SIG-M5 (cell line): ENCODE measurements at regions not wholly inside any gene's neighbourhood (a gene's known extent, or its start where the extent isn't known, plus 50 kb on each side); places are given as distances from the start of the nearest gene placed in this dataset.
"Not testable (repeated sequence)": the region's sequence is repeated elsewhere in the genome, so short reads cannot be mapped to it uniquely, and the experiment has no call there.

Experiments used
- DNase-seq: peaks from one replicate; lab custom pipeline; 2025; lab: John Stamatoyannopoulos, UW

DNA sequence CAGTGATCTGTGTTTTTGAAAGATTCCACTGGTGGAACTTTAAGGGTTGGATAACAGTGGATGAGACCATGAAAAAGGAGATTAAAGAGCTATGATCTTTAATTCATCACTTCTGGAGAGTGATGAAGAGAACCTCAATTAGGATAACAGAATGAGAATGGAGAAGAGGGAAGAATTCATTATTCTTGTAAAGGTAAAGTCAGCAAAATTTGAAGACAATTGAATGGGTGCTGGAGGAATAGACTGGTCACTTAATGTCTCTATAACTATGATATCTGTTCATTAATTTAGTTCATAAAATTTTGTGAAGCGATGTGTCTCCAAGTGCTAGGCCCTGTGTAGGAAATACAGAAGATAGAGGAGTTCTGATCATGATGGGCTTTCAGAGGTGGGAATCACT lies 1013.2 kb upstream of the FANCL start:
- DNase-seq, result no peak

GRCh38 chr2:59250307-59250677 lies 1009.2 kb upstream of the FANCL start:
- no peak for DNase-seq

DNA sequence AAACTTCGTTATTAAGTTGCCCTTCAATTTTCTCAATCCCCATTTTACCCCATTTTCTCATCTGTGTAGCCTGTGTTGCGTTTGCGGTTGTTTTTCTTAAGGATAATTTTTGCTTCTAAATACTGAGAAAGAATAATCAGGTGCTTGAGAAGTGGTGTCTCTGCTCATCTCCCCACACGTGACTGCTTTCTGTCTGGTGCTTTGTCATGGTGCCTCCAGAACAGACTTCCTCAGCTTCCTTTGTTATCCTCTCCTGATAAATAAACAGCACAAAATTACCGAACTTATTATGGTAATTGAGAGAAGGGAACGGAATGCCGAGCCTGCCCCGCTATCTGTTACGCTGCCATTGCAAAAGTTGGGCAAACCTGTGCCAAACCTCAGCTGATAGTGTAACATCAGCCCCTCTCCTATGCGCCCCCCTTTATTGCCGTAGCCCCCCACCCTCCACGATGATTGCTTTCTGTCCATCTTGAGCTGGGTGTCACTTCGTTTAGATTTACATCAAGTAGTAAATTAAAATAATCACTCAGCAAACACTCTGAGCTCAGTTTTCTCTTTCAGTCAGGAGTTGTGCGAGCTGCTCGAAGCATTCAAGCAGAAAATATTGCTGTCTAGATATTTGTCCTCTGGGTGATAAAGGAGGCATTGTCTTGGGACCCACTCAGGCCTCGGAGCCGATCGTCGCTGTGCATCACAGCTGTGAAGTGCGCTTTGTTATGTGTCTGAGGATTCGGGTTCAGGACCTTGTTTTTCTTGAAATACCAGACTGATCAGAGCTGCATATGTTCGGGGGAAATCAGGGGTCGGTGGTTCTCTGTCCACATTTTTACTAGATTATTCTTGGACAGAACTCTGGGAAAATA lies 1008.5 kb upstream of the FANCL start:
- no peak for DNase-seq

DNA sequence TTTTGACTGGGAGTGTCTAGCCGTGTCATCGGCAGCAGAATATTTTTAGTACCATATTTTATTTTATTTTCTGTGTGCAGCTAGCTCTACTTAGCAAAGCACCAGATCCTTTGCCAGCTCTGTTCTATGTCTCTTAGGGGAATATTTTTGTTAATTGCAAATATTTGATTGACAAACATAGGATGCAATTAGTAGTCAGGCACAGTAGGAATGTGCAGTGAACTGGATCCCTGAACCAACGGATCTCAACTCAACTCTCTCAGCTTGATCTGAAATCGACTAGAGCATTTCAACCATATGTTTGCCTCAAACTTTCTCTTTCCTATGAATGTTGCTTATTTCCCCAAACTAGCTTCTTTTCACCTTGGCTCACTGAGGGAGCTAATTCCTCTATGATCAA lies 998.0 kb upstream of the FANCL start:
- no peak for DNase-seq

DNA sequence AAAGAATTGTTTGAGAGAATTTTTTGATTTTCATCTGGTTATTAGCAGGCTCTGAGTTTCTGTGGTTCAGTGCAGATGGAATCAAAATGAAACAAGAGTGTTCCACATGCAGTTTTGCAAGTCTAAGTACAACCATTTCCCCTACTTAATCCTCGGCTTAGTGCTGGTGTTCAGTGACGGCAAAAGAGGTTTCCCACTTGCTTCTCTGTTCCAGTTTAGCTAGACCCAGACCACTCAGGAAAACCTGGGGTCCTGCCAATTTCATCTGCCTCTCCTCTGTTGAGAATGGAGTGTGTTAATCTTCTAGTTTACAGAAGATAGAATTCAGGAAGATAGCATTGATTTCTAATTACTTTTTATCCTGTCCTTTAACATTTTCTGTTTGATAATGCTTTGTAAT lies 996.2 kb upstream of the FANCL start:
- no peak for DNase-seq

DNA sequence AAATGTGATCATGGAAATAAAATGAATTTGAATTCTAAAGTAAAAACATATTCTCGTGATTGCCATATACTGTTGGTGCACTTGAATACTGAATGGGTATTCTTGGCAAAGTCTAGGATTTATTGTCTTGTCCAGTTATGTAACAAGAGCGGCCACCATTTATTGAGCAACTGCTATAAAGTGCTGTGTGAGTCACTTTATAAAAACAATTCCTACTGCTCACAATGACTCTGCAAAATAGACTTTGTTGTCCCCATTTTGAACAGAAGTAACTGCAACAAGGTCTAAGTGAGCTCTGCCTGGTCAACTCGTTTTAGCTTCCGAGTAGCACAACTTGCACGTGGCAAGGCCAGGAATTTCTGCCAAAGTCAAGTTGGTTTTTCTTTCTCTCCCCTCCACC lies 995.6 kb upstream of the FANCL start:
- no peak for DNase-seq

- DNase-seq, result no peak
These were observed 992.8 kb upstream of the FANCL start for GRCh38 chr2:59233920-59234319.

DNA sequence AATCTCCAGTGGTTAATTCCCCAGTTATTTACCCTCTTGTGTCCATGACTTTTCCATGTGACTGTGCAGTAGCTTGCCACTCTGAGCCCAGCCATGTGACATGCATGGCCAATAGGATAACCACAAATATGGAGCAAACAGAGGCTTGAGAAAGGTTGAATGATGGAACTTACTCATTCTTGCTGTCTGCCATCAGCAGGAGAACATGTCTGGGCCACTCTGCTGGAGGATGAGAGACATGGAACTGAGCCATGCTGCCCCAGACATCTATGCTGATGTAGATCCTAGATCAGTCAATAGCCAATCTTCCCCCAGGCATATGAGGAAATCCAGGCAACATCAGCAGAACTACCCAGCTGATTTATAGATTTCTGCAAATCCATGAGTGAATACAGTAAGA lies 992.3 kb upstream of the FANCL start:
- DNase-seq, result no peak

- no peak for DNase-seq
These were observed 991.5 kb upstream of the FANCL start for GRCh38 chr2:59232394-59233165.

- DNase-seq, result not testable (repeated sequence)
These were observed 985.2 kb upstream of the FANCL start for GRCh38 chr2:59226362-59226761.

DNA sequence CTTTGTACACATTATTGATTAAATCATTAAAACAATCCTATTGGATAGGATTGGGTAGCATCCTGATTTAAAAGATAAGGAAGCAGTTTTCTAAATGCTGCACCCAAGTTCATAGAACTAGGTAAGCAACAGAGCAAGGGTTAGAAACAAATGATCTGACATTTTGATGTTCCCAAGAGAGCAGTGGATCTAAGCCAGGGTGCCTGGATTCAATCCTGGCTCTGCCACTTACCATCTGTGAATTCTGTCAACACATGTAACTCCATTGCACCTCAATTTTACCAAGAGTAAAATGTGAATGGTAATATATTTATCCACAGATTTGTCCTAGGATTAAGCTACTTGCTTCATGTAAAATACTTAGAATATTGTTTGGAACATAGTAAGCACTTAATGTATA lies 982.6 kb upstream of the FANCL start:
- DNase-seq, result no peak

- DNase-seq, result no peak
These were observed 976.2 kb upstream of the FANCL start for GRCh38 chr2:59217360-59217759.

DNA sequence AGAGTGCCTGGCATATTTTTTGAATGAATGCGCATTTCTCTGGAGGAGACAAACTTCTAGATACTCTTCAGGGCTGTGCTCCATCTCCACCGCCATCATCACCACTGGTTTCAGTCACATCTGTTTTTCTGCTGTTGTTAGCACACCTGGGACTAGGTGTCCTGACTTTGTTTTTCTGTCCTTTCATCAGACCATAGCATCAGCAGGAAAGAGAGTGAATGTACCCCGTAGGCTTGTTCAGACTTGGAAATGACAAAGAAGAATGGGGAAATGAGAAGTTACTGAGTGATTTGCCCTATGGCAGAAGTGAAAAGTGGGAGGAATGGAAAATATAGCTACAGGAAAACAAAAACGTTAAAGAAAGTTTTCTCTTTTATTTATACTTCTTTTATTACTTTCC lies 965.2 kb upstream of the FANCL start:
- DNase-seq, result no peak

- DNase-seq, result no peak
These were observed 962.9 kb upstream of the FANCL start for GRCh38 chr2:59204040-59204439.

- DNase-seq, result no peak
These were observed 955.4 kb upstream of the FANCL start for GRCh38 chr2:59196491-59196890.

GRCh38 chr2:59195851-59196250 lies 954.7 kb upstream of the FANCL start:
- no peak for DNase-seq

DNA sequence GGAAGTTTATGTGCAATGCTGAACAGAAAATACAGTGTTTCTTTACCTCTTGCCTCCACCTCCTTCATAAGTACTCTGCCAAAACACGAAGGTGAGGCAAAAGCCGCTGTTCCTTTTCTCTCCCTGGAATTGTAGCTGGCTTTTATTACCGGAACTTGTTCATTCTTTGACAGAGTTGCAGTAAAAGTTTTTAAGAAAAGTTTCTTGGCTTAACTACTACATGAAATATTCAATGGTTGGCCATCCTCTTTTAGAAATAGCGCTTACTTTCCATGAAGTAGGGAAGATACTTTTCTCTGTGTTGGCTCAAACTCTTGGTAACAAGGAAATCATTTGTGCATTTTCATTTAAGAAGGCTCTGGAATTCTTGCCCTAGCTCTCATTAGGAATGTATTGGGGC lies 950.7 kb upstream of the FANCL start:
- no peak for DNase-seq

- DNase-seq, result no peak
These were observed 949.4 kb upstream of the FANCL start for GRCh38 chr2:59190518-59190917.

DNA sequence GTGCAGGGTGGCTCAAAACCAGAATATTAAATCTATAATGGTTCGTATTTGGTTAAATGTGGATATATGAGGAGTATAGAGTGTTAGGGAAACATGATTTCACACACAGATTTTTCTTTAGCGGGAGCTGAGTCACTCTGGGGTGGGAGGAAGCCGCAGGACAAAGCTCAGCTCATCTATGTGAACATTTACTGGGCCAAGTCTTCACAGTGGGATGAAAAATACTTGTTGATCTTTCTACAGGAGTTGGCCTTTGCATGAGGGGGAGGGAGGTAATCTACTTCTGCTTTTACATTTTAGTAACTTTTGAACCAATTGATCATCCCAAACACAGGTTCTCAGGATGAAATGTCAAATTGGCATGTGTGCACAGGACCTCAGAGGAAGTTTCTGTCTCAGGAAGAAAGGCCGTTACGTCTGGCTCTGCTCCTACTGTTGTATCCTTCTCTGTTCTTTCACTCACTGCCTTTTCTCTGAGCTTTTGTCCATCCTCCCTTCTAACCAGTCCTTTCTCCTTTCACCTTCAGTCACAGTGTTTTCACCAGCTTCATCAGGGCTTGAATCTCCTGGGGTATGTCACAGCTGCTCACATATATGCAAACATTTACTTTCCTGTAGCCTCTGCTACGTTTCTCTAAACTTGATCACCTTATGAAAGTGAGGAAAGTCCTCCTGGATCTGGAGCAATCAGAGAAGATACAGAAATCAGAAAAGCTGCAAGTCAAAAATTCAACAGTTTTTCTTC lies 943.3 kb upstream of the FANCL start:
- no peak for DNase-seq

GRCh38 chr2:59183070-59183469 lies 941.9 kb upstream of the FANCL start:
- no peak for DNase-seq

DNA sequence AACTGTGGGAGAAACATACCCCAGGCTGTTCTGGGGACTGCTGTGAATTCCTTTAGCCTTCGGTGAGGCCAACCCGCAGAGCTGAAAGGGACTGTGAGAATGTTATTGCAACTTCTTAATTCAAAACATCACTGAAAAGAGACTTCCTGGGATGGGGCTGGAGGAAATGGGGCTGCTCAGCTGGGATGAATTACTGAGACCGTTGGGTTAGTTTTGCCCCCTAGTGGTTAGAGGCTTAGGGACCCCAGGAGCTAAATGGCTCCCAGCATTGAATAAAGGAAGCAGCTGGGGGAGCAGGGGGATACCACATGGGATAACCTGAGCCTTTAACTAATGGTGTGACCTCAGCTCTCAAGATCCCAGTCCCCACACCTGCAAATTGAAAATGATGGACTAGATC lies 941.1 kb upstream of the FANCL start:
- DNase-seq, result no peak

DNA sequence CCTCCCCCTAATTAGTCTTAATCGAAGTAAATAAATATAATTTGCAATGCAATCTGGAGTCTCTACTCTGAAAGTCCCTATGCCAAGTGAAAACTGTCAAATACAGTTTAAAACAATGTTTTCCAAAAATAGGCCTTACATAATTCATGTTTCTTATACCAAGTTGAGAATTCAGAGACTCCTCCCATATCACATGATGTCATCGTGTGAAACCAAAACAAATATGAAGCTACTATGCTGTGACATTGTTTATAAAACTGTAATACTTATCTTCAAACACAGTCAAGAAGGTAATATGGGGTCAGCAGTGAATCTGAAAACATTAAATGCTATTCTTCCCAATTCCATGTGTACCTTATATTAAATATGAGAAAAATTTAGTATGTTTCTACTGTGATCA lies 940.2 kb upstream of the FANCL start:
- DNase-seq, result no peak

DNA sequence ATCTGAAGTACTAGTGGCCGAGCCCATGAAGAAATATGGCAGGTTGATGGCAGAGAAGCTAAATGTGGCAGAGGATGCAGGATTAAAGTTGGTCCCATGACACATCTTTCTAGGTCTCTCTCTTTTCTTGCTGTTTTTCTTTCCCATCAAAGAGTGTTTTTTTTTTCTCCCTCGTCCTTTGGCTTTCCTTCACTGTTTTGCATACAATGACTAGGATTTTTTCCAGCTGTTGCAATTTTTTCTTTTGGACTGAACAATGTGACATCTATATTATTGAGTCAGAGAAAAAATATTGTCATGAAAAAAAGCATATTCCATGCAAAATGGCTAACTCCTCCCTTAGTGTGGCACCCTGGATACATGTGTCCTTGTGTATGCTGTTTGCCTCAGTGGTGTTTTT lies 939.5 kb upstream of the FANCL start:
- no peak for DNase-seq
